ENCODE measurements at regions not wholly inside any gene's neighbourhood (a gene's known extent, or its start where the extent isn't known, plus 50 kb on each side); places are given as distances from the start of the nearest gene placed in this dataset.
A peak's percentile ranks its signal among the peaks of the same experiment; 100 is the strongest.

- TF ChIP-seq CTCF (conservative IDR thresholded peaks at IDR 0.05 in 1 of 2, IDR thresholded peaks at IDR 0.05 in 1 of 2; ENCODE audit: low read depth in 1 of 2, low read length in 2 of 2) = no peak
- TF ChIP-seq EZH2 (IDR thresholded peaks at IDR 0.05; ENCODE audit: low read length, missing control alignments) = no peak
- Histone ChIP-seq H3K27me3 (ENCODE audit: control insufficient read depth, insufficient read depth, low read length) (no peaks in the 10 kb centered on the region), H3K36me3 (ENCODE audit: control insufficient read depth, insufficient read depth, low read length) (no peaks in the 10 kb centered on the region), H3K79me2 (ENCODE audit: control insufficient read depth, insufficient read depth, low read length) (no peaks in the 10 kb centered on the region), H3K4me3 (replicated peaks in 1 of 4; ENCODE audit: control extremely low read depth in 1 of 4, insufficient read depth in 1 of 4, low read depth in 3 of 4, low read length in 4 of 4) (no peak overlapping the region), H2AFZ (ENCODE audit: low read length) (no peak overlapping the region), H3K9ac (ENCODE audit: insufficient read depth, low read length) (no peak overlapping the region), H3K27ac (ENCODE audit: insufficient read depth, low read length) (no peak overlapping the region), H4K20me1 (ENCODE audit: control insufficient read depth, extremely low read depth, insufficient read depth, low read length) (no peaks in the 10 kb centered on the region), H3K9me3 (ENCODE audit: control insufficient read depth, insufficient read depth, low read depth, low read length) (no peaks in the 10 kb centered on the region), H3K4me1 (ENCODE audit: control insufficient read depth, extremely low read depth, insufficient read depth, low read length) (no peaks in the 10 kb centered on the region), H3K4me2 (ENCODE audit: extremely low read depth, insufficient read depth, low read length) (no peak overlapping the region)
- peak in 1 of 2 donors; percentile 99 for DNase-seq (ENCODE audit: low read depth in 2 of 2)
Measured at GRCh38 chr2:221641181-221641871, 69.2 kb upstream of the EPHA4 start.

GRCh38 chr2:221640686-221641085 lies 68.6 kb upstream of the EPHA4 start:
- Histone ChIP-seq H3K9me3 (ENCODE audit: control insufficient read depth, insufficient read depth, low read depth, low read length) (no peaks in the 10 kb centered on the region), H3K27me3 (ENCODE audit: control insufficient read depth, insufficient read depth, low read length) (no peaks in the 10 kb centered on the region), H3K4me2 (ENCODE audit: extremely low read depth, insufficient read depth, low read length) (no peak overlapping the region), H3K4me3 (replicated peaks in 1 of 4; ENCODE audit: control extremely low read depth in 1 of 4, insufficient read depth in 1 of 4, low read depth in 3 of 4, low read length in 4 of 4) (no peak overlapping the region), H4K20me1 (ENCODE audit: control insufficient read depth, extremely low read depth, insufficient read depth, low read length) (no peaks in the 10 kb centered on the region), H2AFZ (ENCODE audit: low read length) (no peak overlapping the region), H3K9ac (ENCODE audit: insufficient read depth, low read length) (no peak overlapping the region), H3K27ac (ENCODE audit: insufficient read depth, low read length) (no peak overlapping the region), H3K36me3 (ENCODE audit: control insufficient read depth, insufficient read depth, low read length) (no peaks in the 10 kb centered on the region), H3K79me2 (ENCODE audit: control insufficient read depth, insufficient read depth, low read length) (no peaks in the 10 kb centered on the region), H3K4me1 (ENCODE audit: control insufficient read depth, extremely low read depth, insufficient read depth, low read length) (no peaks in the 10 kb centered on the region)
- TF ChIP-seq CTCF (conservative IDR thresholded peaks at IDR 0.05 in 1 of 2, IDR thresholded peaks at IDR 0.05 in 1 of 2; ENCODE audit: low read depth in 1 of 2, low read length in 2 of 2) (no peak), EZH2 (IDR thresholded peaks at IDR 0.05; ENCODE audit: low read length, missing control alignments) (no peak)
- DNase-seq (ENCODE audit: low read depth in 2 of 2) = no peak

GRCh38 chr2:221637851-221638250 lies 65.7 kb upstream of the EPHA4 start:
- Histone ChIP-seq H3K9me3 (ENCODE audit: control insufficient read depth, insufficient read depth, low read depth, low read length) (no peaks in the 10 kb centered on the region), H3K4me3 (replicated peaks in 1 of 4; ENCODE audit: control extremely low read depth in 1 of 4, insufficient read depth in 1 of 4, low read depth in 3 of 4, low read length in 4 of 4) (no peak overlapping the region), H3K9ac (ENCODE audit: insufficient read depth, low read length) (no peak overlapping the region), H3K4me1 (ENCODE audit: control insufficient read depth, extremely low read depth, insufficient read depth, low read length) (no peaks in the 10 kb centered on the region), H3K36me3 (ENCODE audit: control insufficient read depth, insufficient read depth, low read length) (no peaks in the 10 kb centered on the region), H2AFZ (ENCODE audit: low read length) (no peak overlapping the region), H3K27ac (ENCODE audit: insufficient read depth, low read length) (no peak overlapping the region), H3K27me3 (ENCODE audit: control insufficient read depth, insufficient read depth, low read length) (no peaks in the 10 kb centered on the region), H3K79me2 (ENCODE audit: control insufficient read depth, insufficient read depth, low read length) (no peaks in the 10 kb centered on the region), H4K20me1 (ENCODE audit: control insufficient read depth, extremely low read depth, insufficient read depth, low read length) (no peaks in the 10 kb centered on the region), H3K4me2 (ENCODE audit: extremely low read depth, insufficient read depth, low read length) (no peak overlapping the region)
- no peak for DNase-seq (ENCODE audit: low read depth in 2 of 2)
- TF ChIP-seq CTCF (conservative IDR thresholded peaks at IDR 0.05 in 1 of 2, IDR thresholded peaks at IDR 0.05 in 1 of 2; ENCODE audit: low read depth in 1 of 2, low read length in 2 of 2) (no peak), EZH2 (IDR thresholded peaks at IDR 0.05; ENCODE audit: low read length, missing control alignments) (no peak)
